H1 (cell line): ENCODE measurements at regions not wholly inside any gene's neighbourhood (a gene's known extent, or its start where the extent isn't known, plus 50 kb on each side); places are given as distances from the start of the nearest gene placed in this dataset.

Experiments
- CTCF ChIA-PET: fragments of 300-600 bp; sonication (Branson Sonifier 250); formaldehyde crosslinking; loops from one replicate; lab custom pipeline; 2021; ENCODE audit not compliant: partially characterized antibody; lab: Charles Lee
- POLR2A ChIA-PET: fragments of 300-600 bp; sonication (Branson Sonifier 250); formaldehyde crosslinking; loops from one replicate; lab custom pipeline; 2021; ENCODE audit warnings: inconsistent platforms; ENCODE audit not compliant: partially characterized antibody; lab: Charles Lee
- DNase-seq, 2 experiments: peaks; one replicate each; pipeline versions ENCODE4 v3.0.0 to v3.0.0-alpha.2; 2010 to 2022; ENCODE audit warnings: low spot score in 2 of 2, low read depth in 1 of 2, mixed read lengths in 1 of 2
- FAIRE-seq: peaks from 2 replicates; lab custom pipeline; 2011; peaks lifted over from hg19 to GRCh38; lab: Jason Lieb, UNC
- H2AFZ ChIP-seq: 2 replicates; pipeline ENCODE4 v1.8.1; 2012; ENCODE audit warnings: low read length, inconsistent platforms
- H2AK5ac ChIP-seq: 2 replicates; pipeline ENCODE4 v1.6.1; 2013; ENCODE audit warnings: low read depth, low read length
- H2BK120ac ChIP-seq: replicated peaks from 2 replicates; pipeline ENCODE3; 2013; ENCODE audit warnings: low read depth, low read length, inconsistent platforms
- H2BK12ac ChIP-seq: 2 replicates; pipeline ENCODE4 v1.6.1; 2013; ENCODE audit warnings: low read depth, low read length
- H2BK15ac ChIP-seq: 2 replicates; pipeline ENCODE4 v1.6.1; 2013; ENCODE audit warnings: low read length
- H2BK20ac ChIP-seq: 2 replicates; pipeline ENCODE4 v1.6.1; 2013; ENCODE audit warnings: low read length
- H2BK5ac ChIP-seq: 2 replicates; pipeline ENCODE4 v1.6.1; 2013; ENCODE audit warnings: low read depth, low read length
- H3K14ac ChIP-seq: 2 replicates; pipeline ENCODE4 v1.6.1; 2013; ENCODE audit warnings: inconsistent platforms; ENCODE audit not compliant: insufficient read length
- H3K18ac ChIP-seq: 2 replicates; pipeline ENCODE4 v1.6.1; 2013; ENCODE audit warnings: low read length; ENCODE audit errors: extremely low read depth
- H3K23ac ChIP-seq: 2 replicates; pipeline ENCODE4 v1.6.1; 2013; ENCODE audit warnings: inconsistent platforms; ENCODE audit not compliant: insufficient read length
- H3K23me2 ChIP-seq: 2 replicates; pipeline ENCODE4 v1.6.1; 2013; ENCODE audit warnings: low read depth, low read length
- H3K27ac ChIP-seq: 2 replicates; pipeline ENCODE4 v1.6.1; 2011; ENCODE audit warnings: low read depth, low read length, inconsistent platforms
- H3K27me3 ChIP-seq, 4 experiments: replicated peaks in 1 of 4; 1 replicate in 1 of 4; 2 replicates in 3 of 4; pipeline versions ENCODE4 v1.6.1 to v1.8.1; 2011 to 2013; ENCODE audit warnings: low read length in 3 of 4, mild to moderate bottlenecking in 3 of 4, inconsistent platforms in 2 of 4, mixed read lengths in 2 of 4, moderate library complexity in 1 of 4; ENCODE audit not compliant: control insufficient read depth in 3 of 4, insufficient read depth in 3 of 4; ENCODE audit errors: extremely low read depth in 1 of 4
- H3K36me3 ChIP-seq, 4 experiments: 2 replicates each; pipeline versions ENCODE4 v1.6.1 to v1.8.1; 2011 to 2013; ENCODE audit warnings: mild to moderate bottlenecking in 4 of 4, low read length in 3 of 4, moderate library complexity in 2 of 4, control low read depth in 1 of 4, inconsistent platforms in 1 of 4; ENCODE audit not compliant: insufficient read depth in 4 of 4, control insufficient read depth in 2 of 4
- H3K4ac ChIP-seq: replicated peaks from 2 replicates; pipeline ENCODE3; 2013; ENCODE audit warnings: low read length, low read depth, mixed read lengths, inconsistent platforms; ENCODE audit not compliant: insufficient read length
- H3K4me1 ChIP-seq, 4 experiments: replicated peaks in 1 of 4; 1 replicate in 1 of 4; 2 replicates in 3 of 4; pipeline versions ENCODE4 v1.6.1 to v1.8.1; 2011 to 2013; ENCODE audit warnings: low read length in 3 of 4, inconsistent platforms in 2 of 4, mixed read lengths in 1 of 4; ENCODE audit not compliant: insufficient read depth in 4 of 4, control insufficient read depth in 3 of 4
- H3K4me2 ChIP-seq, 2 experiments: 2 replicates each; pipeline versions ENCODE4 v1.6.1 to v1.8.1; 2011 to 2013; ENCODE audit warnings: low read depth in 2 of 2, low read length in 2 of 2, control low read depth in 1 of 2, inconsistent platforms in 1 of 2, mild to moderate bottlenecking in 1 of 2; ENCODE audit not compliant: insufficient read depth in 1 of 2
- H3K4me3 ChIP-seq, 4 experiments: fragments of 200-600, 300-600 bp in 1 of 4; sonication (generic), shearing (Covaris generic), sonication (Bioruptor Twin) in 1 of 4; 2 replicates each; pipeline versions ENCODE4 v1.5.1 to v1.8.1; 2011 to 2016; ENCODE audit warnings: low read length in 4 of 4, low read depth in 3 of 4, control low read depth in 2 of 4, inconsistent platforms in 2 of 4, mild to moderate bottlenecking in 2 of 4, mixed read lengths in 1 of 4, moderate library complexity in 1 of 4; ENCODE audit not compliant: insufficient read depth in 2 of 4; ENCODE audit errors: extremely low read depth in 1 of 4
- H3K56ac ChIP-seq: replicated peaks from 2 replicates; pipeline ENCODE3; 2013; ENCODE audit warnings: low read depth, mild to moderate bottlenecking, mixed read lengths, low read length, inconsistent platforms; ENCODE audit not compliant: insufficient read length
- H3K79me1 ChIP-seq: 2 replicates; pipeline ENCODE4 v1.6.1; 2013; ENCODE audit warnings: low read depth, low read length, control low read depth
- H3K79me2 ChIP-seq, 2 experiments: 2 replicates each; pipeline versions ENCODE4 v1.6.1 to v1.8.1; 2012 to 2013; ENCODE audit warnings: low read length in 2 of 2, mild to moderate bottlenecking in 2 of 2, inconsistent platforms in 1 of 2; ENCODE audit not compliant: insufficient read depth in 2 of 2, control insufficient read depth in 1 of 2
- H3K9ac ChIP-seq, 4 experiments: replicated peaks in 1 of 4; 1 replicate in 1 of 4; 2 replicates in 3 of 4; pipeline versions ENCODE4 v1.6.1 to v1.8.1; 2011 to 2013; ENCODE audit warnings: low read depth in 3 of 4, low read length in 3 of 4, control low read depth in 2 of 4, mild to moderate bottlenecking in 2 of 4, moderate library complexity in 2 of 4, inconsistent platforms in 1 of 4; ENCODE audit errors: extremely low read depth in 1 of 4
- H3K9me3 ChIP-seq, 2 experiments: 2 replicates each; pipeline versions ENCODE4 v1.6.1 to v1.8.1; 2012 to 2013; ENCODE audit warnings: mild to moderate bottlenecking in 2 of 2, moderate library complexity in 2 of 2, control low read depth in 1 of 2, inconsistent platforms in 1 of 2, low read depth in 1 of 2, low read length in 1 of 2, mixed read lengths in 1 of 2; ENCODE audit not compliant: insufficient read depth in 2 of 2
- H4K20me1 ChIP-seq, 2 experiments: replicated peaks in 1 of 2; 2 replicates each; pipeline versions ENCODE3 to v1.8.1; 2011 to 2013; ENCODE audit warnings: inconsistent platforms in 2 of 2, low read length in 2 of 2, mild to moderate bottlenecking in 1 of 2; ENCODE audit not compliant: insufficient read depth in 2 of 2, control insufficient read depth in 1 of 2
- H4K5ac ChIP-seq: 2 replicates; pipeline ENCODE4 v1.6.1; 2013; ENCODE audit warnings: low read length, low read depth, mixed read lengths, inconsistent platforms; ENCODE audit not compliant: insufficient read length
- H4K8ac ChIP-seq: 2 replicates; pipeline ENCODE4 v1.8.0; 2013; ENCODE audit warnings: mild to moderate bottlenecking, moderate library complexity, low read length, inconsistent platforms; ENCODE audit not compliant: insufficient read depth; ENCODE audit errors: extremely low read depth
- H4K91ac ChIP-seq: replicated peaks from 2 replicates; pipeline ENCODE3; 2013; ENCODE audit warnings: low read length, mixed read lengths, inconsistent platforms; ENCODE audit not compliant: insufficient read length
- CTCF ChIP-seq, 3 experiments: IDR thresholded peaks; 1 replicate in 2 of 3; 2 replicates in 1 of 3; pipeline versions ENCODE4 v1.5.1 to v1.6.1; 2011; ENCODE audit warnings: low read length in 3 of 3, mild to moderate bottlenecking in 3 of 3, inconsistent platforms in 2 of 3, low read depth in 1 of 3, moderate library complexity in 1 of 3; ENCODE audit not compliant: insufficient read depth in 1 of 3; ENCODE audit errors: control extremely low read depth in 1 of 3
- RFX5 ChIP-seq: IDR thresholded peaks from 2 replicates; pipeline ENCODE4 v1.6.1; 2011; ENCODE audit warnings: low read depth, low read length, improper control_type of control experiment, borderline replicate concordance
- SP1 ChIP-seq: IDR thresholded peaks from 2 replicates; pipeline ENCODE4 v1.6.1; 2011; ENCODE audit warnings: low read depth, low read length
- SP2 ChIP-seq: IDR thresholded peaks from 2 replicates; pipeline ENCODE4 v1.6.1; 2012; ENCODE audit warnings: mild to moderate bottlenecking, low read length, inconsistent platforms
- TCF12 ChIP-seq: IDR thresholded peaks from 2 replicates; pipeline ENCODE4 v1.6.1; 2011; ENCODE audit warnings: low read depth, mild to moderate bottlenecking, low read length
- TEAD4 ChIP-seq: IDR thresholded peaks from 2 replicates; pipeline ENCODE4 v1.6.1; 2012; ENCODE audit warnings: low read depth, low read length, inconsistent platforms, mixed read lengths
- WGBS, 2 experiments: shearing (Covaris generic) in 1 of 2; methylation state at CpG; one replicate each; pipeline versions ENCODE4 v1.1.6 to v1.1.7; 2013 to 2015; ENCODE audit warnings: low lambda C conversion rate in 2 of 2, mixed read lengths in 2 of 2, inconsistent platforms in 1 of 2, low coverage in 1 of 2, missing lambda C conversion rate in 1 of 2; ENCODE audit not compliant: insufficient replicate concordance in 2 of 2, insufficient coverage in 1 of 2, insufficient read length in 1 of 2; ENCODE audit errors: extremely low coverage in 1 of 2, missing lambda C conversion rate in 1 of 2; 5-methylcytosine and 5-hydroxymethylcytosine counted together

DNA sequence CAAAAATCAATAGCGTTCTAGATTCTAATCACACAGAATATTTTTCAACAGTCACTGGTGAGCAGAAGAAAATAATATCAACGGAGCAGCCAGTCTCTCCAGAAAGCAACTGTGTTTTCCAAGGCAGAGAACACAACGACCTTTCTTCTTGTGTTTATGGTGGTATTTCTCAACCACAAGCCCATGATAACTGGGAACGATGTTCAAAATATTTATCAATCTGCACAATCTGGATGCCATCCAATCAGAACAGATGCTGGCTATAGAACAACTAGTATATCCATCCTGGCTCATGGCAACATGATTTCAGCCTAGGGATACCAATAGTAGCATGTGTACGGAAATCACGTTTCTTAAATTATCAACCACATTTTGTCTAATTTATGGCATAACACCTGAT lies 162.7 kb upstream of the RUNX1 start:
- CTCF ChIA-PET = no interaction called here
- no peak for FAIRE-seq
- H2BK20ac ChIP-seq = no peak overlapping the region
- no peaks in the 10 kb centered on the region for H3K27me3 ChIP-seq
- H3K14ac ChIP-seq = no peak overlapping the region
- H2BK5ac ChIP-seq = no peak overlapping the region
- no peak overlapping the region for H2BK15ac ChIP-seq
- no peak overlapping the region for H3K23ac ChIP-seq
- no peaks in the 10 kb centered on the region for H3K79me2 ChIP-seq
- H3K9me3 ChIP-seq = no peaks in the 10 kb centered on the region
- H3K79me1 ChIP-seq = no peaks in the 10 kb centered on the region
- POLR2A ChIA-PET = interaction anchor here (0.8 kb wide), 1 partner anchor 69 kb away, joined by 3 read pairs; no protein-coding TSS in a partner anchor
- H4K91ac ChIP-seq = no peak overlapping the region
- no peaks in the 10 kb centered on the region for H4K20me1 ChIP-seq
- H3K4me1 ChIP-seq = no peaks in the 10 kb centered on the region
- H4K8ac ChIP-seq = no peak overlapping the region
- H3K9ac ChIP-seq = no peak overlapping the region
- 91% methylated on average over 6 of the region's 6 CpGs; no CpG with 5 or more reads in 1 of the 2 experiments for WGBS, 2 experiments
- H3K23me2 ChIP-seq = no peaks in the 10 kb centered on the region
- no peak overlapping the region for H3K27ac ChIP-seq
- H3K36me3 ChIP-seq = no peaks in the 10 kb centered on the region
- H2BK120ac ChIP-seq = no peak overlapping the region
- H3K56ac ChIP-seq = no peak overlapping the region
- no peak overlapping the region for H3K4me3 ChIP-seq
- H3K18ac ChIP-seq = no peak overlapping the region
- no peak overlapping the region for H2BK12ac ChIP-seq
- no peak overlapping the region for H2AK5ac ChIP-seq
- no peak overlapping the region for H4K5ac ChIP-seq
- DNase-seq = no peak
- no peak overlapping the region for H3K4me2 ChIP-seq
- TF ChIP-seq RFX5 (no peak), CTCF (IDR thresholded peaks at IDR 0.05; ENCODE audit: control extremely low read depth in 1 of 3, insufficient read depth in 1 of 3, low read depth in 1 of 3, low read length in 3 of 3) (no peak), TCF12 (no peak), TEAD4 (no peak), SP2 (no peak), SP1 (no peak)
- H3K4ac ChIP-seq = no peak overlapping the region
- H2AFZ ChIP-seq = no peak overlapping the region
